ENCODE measurements at regions not wholly inside any gene's neighbourhood (a gene's known extent, or its start where the extent isn't known, plus 50 kb on each side); places are given as distances from the start of the nearest gene placed in this dataset.
A peak's percentile ranks its signal among the peaks of the same experiment; 100 is the strongest.

GRCh38 chr2:236781933-236782816 lies 212.6 kb downstream of the ACKR3 start:
- Histone ChIP-seq H3K9ac (ENCODE audit: insufficient read depth in 1 of 2, low read length in 2 of 2) (no peak overlapping the region), H3K9me3 (ENCODE audit: control insufficient read depth in 4 of 4, insufficient read depth in 3 of 4, low read length in 3 of 4) (no peaks in the 10 kb centered on the region), H3K27me3 (ENCODE audit: control insufficient read depth in 3 of 3, insufficient read depth in 3 of 3, low read length in 2 of 3) (no peaks in the 10 kb centered on the region), H3K4me3 (no peak overlapping the region), H3K36me3 (ENCODE audit: control insufficient read depth in 4 of 4, insufficient read depth in 4 of 4, low read length in 4 of 4) (no peaks in the 10 kb centered on the region), H3K27ac (ENCODE audit: low read depth in 1 of 2, low read length in 1 of 2) (no peak overlapping the region), H3K4me1 (ENCODE audit: control insufficient read depth in 5 of 5, insufficient read depth in 5 of 5, low read length in 5 of 5) (peaks cover 0 to 15% (median 4%) of the 10 kb centered on the region in 5 donors)
- ATAC-seq (ENCODE audit: insufficient read depth, low FRiP score) (no peak), DNase-seq (peak in 2 of 3 donors; percentile 26 to 39)
- TF ChIP-seq CTCF (IDR thresholded peaks at IDR 0.05; ENCODE audit: control extremely low read depth, extremely low read depth), result no peak
- 86 to 91% methylated on average over 17 of the region's 17 CpGs for WGBS, 2 donors

GRCh38 chr2:236782938-236783337 lies 213.3 kb downstream of the ACKR3 start:
- 69 to 83% methylated on average over 5 of the region's 5 CpGs for WGBS, 2 donors
- Histone ChIP-seq H3K9ac (ENCODE audit: insufficient read depth in 1 of 2, low read length in 2 of 2) (no peak overlapping the region), H3K27me3 (ENCODE audit: control insufficient read depth in 3 of 3, insufficient read depth in 3 of 3, low read length in 2 of 3) (no peaks in the 10 kb centered on the region), H3K4me1 (ENCODE audit: control insufficient read depth in 5 of 5, insufficient read depth in 5 of 5, low read length in 5 of 5) (peaks cover 0 to 12% (median under 1%) of the 10 kb centered on the region in 5 donors), H3K9me3 (ENCODE audit: control insufficient read depth in 4 of 4, insufficient read depth in 3 of 4, low read length in 3 of 4) (no peaks in the 10 kb centered on the region), H3K27ac (ENCODE audit: low read depth in 1 of 2, low read length in 1 of 2) (no peak overlapping the region), H3K36me3 (ENCODE audit: control insufficient read depth in 4 of 4, insufficient read depth in 4 of 4, low read length in 4 of 4) (no peaks in the 10 kb centered on the region), H3K4me3 (no peak overlapping the region)
- no peak for ATAC-seq (ENCODE audit: insufficient read depth, low FRiP score)
- no peak for DNase-seq
- TF ChIP-seq CTCF (IDR thresholded peaks at IDR 0.05; ENCODE audit: control extremely low read depth, extremely low read depth), result no peak

- WGBS, 2 donors, result 80 to 89% methylated on average over 6 of the region's 6 CpGs
- H3K27ac ChIP-seq (ENCODE audit: low read depth in 1 of 2, low read length in 1 of 2), result no peak overlapping the region
- ATAC-seq (ENCODE audit: insufficient read depth, low FRiP score), result no peak
Observed at GRCh38 chr2:236783417-236784020, 213.9 kb downstream of the ACKR3 start.

More at GRCh38 chr2:236783417-236784020, 213.9 kb downstream of the ACKR3 start:
- Histone ChIP-seq H3K9me3 (ENCODE audit: control insufficient read depth in 4 of 4, insufficient read depth in 3 of 4, low read length in 3 of 4) (no peaks in the 10 kb centered on the region), H3K9ac (ENCODE audit: insufficient read depth in 1 of 2, low read length in 2 of 2) (no peak overlapping the region), H3K4me3 (no peak overlapping the region), H3K27me3 (ENCODE audit: control insufficient read depth in 3 of 3, insufficient read depth in 3 of 3, low read length in 2 of 3) (no peaks in the 10 kb centered on the region), H3K4me1 (ENCODE audit: control insufficient read depth in 5 of 5, insufficient read depth in 5 of 5, low read length in 5 of 5) (peaks cover 0 to 12% (median 0%) of the 10 kb centered on the region in 5 donors), H3K36me3 (ENCODE audit: control insufficient read depth in 4 of 4, insufficient read depth in 4 of 4, low read length in 4 of 4) (no peaks in the 10 kb centered on the region)
- DNase-seq, result no peak
- TF ChIP-seq CTCF (IDR thresholded peaks at IDR 0.05; ENCODE audit: control extremely low read depth, extremely low read depth), result no peak
